HepG2 (cell line): ENCODE measurements at regions not wholly inside any gene's neighbourhood (a gene's known extent, or its start where the extent isn't known, plus 50 kb on each side); places are given as distances from the start of the nearest gene placed in this dataset.

Experiments
- AKNA ChIP-seq: sonication (generic); formaldehyde crosslinking; IDR thresholded peaks from 2 replicates; pipeline ENCODE4 v1.4.0; 2020; ENCODE audit warnings: missing genetic modification reagents, borderline replicate concordance
- ARID3A ChIP-seq: IDR thresholded peaks from 2 replicates; pipeline ENCODE4 v1.6.1; 2012; ENCODE audit warnings: low read depth, low read length, improper control_type of control experiment
- DMAP1 ChIP-seq: IDR thresholded peaks from 2 replicates; pipeline ENCODE4 v1.6.1; 2016
- HES4 ChIP-seq: sonication (generic); formaldehyde crosslinking; IDR thresholded peaks from 2 replicates; pipeline ENCODE4 v1.9.0; 2021; ENCODE audit warnings: mild to moderate bottlenecking, missing genetic modification reagents, borderline replicate concordance
- KAT7 ChIP-seq: IDR thresholded peaks from 2 replicates; pipeline ENCODE4 v1.6.1; 2018; ENCODE audit warnings: borderline replicate concordance, missing compliant biosample characterization
- POGZ ChIP-seq: sonication (generic); formaldehyde crosslinking; IDR thresholded peaks from 2 replicates; pipeline ENCODE4 v1.4.0; 2020; ENCODE audit warnings: mild to moderate bottlenecking, missing genetic modification reagents
- SIN3A ChIP-seq: IDR thresholded peaks from 2 replicates; pipeline ENCODE4 v1.6.1; 2011; ENCODE audit warnings: low read depth, mild to moderate bottlenecking, control low read depth, low read length, borderline replicate concordance
- SNAPC4 ChIP-seq: sonication (generic); formaldehyde crosslinking; IDR thresholded peaks from 2 replicates; pipeline ENCODE4 v1.4.0; 2020; ENCODE audit warnings: mild to moderate bottlenecking, missing genetic modification reagents
- ZBTB42 ChIP-seq: sonication (generic); formaldehyde crosslinking; IDR thresholded peaks from 2 replicates; pipeline ENCODE4 v1.5.0; 2020; ENCODE audit warnings: mild to moderate bottlenecking, missing genetic modification reagents
- ZNF292 ChIP-seq: sonication (generic); formaldehyde crosslinking; IDR thresholded peaks from 2 replicates; pipeline ENCODE4 v1.8.1; 2022; ENCODE audit warnings: mild to moderate bottlenecking, low read depth, missing genetic modification reagents, borderline replicate concordance
- ZNF704 ChIP-seq: sonication (generic); formaldehyde crosslinking; IDR thresholded peaks from 2 replicates; pipeline ENCODE4 v1.8.1; 2023; ENCODE audit warnings: mild to moderate bottlenecking, inconsistent platforms, moderate library complexity, missing genetic modification reagents, borderline replicate concordance

GRCh38 chr11:110376711-110377324, 52.9 kb upstream of the FDX1 start (continued):
- TF ChIP-seq SNAPC4 (CRISPR knock-in tag): no peak
- TF ChIP-seq DMAP1 (CRISPR knock-in tag): no peak
- TF ChIP-seq SIN3A: peak; percentile 94
- peak; percentile 71 for TF ChIP-seq ARID3A
- no peak for TF ChIP-seq HES4 (CRISPR knock-in tag)
- TF ChIP-seq ZBTB42: peak; percentile 73; the same call in 1 of the 2 replicates
- TF ChIP-seq POGZ (CRISPR knock-in tag): peak; percentile 62; the same call in 1 of the 2 replicates
- no peak for TF ChIP-seq ZNF704 (CRISPR knock-in tag)
- 0 out of 2 replicates have a peak, but pooled peaks have one; percentile 4 for TF ChIP-seq ZNF292 (CRISPR knock-in tag)
- no peak for TF ChIP-seq KAT7
- no peak for TF ChIP-seq AKNA (CRISPR knock-in tag)
